ENCODE measurements at regions not wholly inside any gene's neighbourhood (a gene's known extent, or its start where the extent isn't known, plus 50 kb on each side); places are given as distances from the start of the nearest gene placed in this dataset.

DNA sequence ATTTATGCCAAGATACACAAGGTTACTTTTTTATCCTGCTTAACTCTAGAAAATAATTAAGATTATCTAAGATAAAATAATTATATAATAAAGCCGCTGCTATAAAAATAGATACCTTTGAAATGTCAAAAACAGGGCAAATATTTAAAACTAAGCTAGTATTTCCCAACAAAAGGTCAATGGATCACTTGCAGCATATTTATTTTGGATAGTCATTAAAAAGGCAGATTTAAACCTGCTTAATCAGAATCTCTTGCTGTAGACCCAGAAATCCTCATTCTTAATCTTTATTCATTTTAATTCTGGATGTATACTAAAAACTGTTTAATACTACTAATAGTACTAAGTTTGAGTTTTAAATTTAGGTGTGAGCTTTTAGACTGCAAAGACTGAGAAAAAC, 139.0 kb upstream of the CWC22 start:
- in situ Hi-C loops (cut with HindIII; ENCODE audit: low pct_unique_long_range_greater_than_20kb, low sequenced_read_pairs), result no loop called here
- no peaks in the 10 kb centered on the region for H3K4me1 ChIP-seq (ENCODE audit: control insufficient read depth, insufficient read depth, low read length)
- no TSS peak for BruUV-seq (replicated peaks)
- no peaks in the 10 kb centered on the region for H3K36me3 ChIP-seq (ENCODE audit: control insufficient read depth, insufficient read depth, low read length)
- no peak overlapping the region for H3K27ac ChIP-seq (ENCODE audit: low read length)
- DNase-seq (ENCODE audit: low read depth, low spot score) (no peak), ATAC-seq (no peak)
- intact Hi-C loops (cut with micrococcal nuclease; ENCODE audit: unreplicated experiment), result no loop called here
- H3K9me3 ChIP-seq (ENCODE audit: control insufficient read depth, insufficient read depth, low read depth, low read length), result no peaks in the 10 kb centered on the region
- no peak for TF ChIP-seq POLR2AphosphoS5 (IDR thresholded peaks at IDR 0.05; ENCODE audit: low read depth, low read length)
- TF ChIP-seq, protein P1, sequence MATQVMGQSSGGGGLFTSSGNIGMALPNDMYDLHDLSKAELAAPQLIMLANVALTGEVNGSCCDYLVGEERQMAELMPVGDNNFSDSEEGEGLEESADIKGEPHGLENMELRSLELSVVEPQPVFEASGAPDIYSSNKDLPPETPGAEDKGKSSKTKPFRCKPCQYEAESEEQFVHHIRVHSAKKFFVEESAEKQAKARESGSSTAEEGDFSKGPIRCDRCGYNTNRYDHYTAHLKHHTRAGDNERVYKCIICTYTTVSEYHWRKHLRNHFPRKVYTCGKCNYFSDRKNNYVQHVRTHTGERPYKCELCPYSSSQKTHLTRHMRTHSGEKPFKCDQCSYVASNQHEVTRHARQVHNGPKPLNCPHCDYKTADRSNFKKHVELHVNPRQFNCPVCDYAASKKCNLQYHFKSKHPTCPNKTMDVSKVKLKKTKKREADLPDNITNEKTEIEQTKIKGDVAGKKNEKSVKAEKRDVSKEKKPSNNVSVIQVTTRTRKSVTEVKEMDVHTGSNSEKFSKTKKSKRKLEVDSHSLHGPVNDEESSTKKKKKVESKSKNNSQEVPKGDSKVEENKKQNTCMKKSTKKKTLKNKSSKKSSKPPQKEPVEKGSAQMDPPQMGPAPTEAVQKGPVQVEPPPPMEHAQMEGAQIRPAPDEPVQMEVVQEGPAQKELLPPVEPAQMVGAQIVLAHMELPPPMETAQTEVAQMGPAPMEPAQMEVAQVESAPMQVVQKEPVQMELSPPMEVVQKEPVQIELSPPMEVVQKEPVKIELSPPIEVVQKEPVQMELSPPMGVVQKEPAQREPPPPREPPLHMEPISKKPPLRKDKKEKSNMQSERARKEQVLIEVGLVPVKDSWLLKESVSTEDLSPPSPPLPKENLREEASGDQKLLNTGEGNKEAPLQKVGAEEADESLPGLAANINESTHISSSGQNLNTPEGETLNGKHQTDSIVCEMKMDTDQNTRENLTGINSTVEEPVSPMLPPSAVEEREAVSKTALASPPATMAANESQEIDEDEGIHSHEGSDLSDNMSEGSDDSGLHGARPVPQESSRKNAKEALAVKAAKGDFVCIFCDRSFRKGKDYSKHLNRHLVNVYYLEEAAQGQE (IDR thresholded peaks at IDR 0.05; ENCODE audit: insufficient read depth in 1 of 2, low read depth in 2 of 2, low read length in 1 of 2), result no peak
- no peak for TF ChIP-seq SIN3A (IDR thresholded peaks at IDR 0.05; ENCODE audit: borderline replicate concordance, insufficient read depth, low read depth, low read length)
- no peak for TF ChIP-seq TCF7L2 (IDR thresholded peaks at IDR 0.05; ENCODE audit: low read depth, low read length)
- TF ChIP-seq, protein P2, sequence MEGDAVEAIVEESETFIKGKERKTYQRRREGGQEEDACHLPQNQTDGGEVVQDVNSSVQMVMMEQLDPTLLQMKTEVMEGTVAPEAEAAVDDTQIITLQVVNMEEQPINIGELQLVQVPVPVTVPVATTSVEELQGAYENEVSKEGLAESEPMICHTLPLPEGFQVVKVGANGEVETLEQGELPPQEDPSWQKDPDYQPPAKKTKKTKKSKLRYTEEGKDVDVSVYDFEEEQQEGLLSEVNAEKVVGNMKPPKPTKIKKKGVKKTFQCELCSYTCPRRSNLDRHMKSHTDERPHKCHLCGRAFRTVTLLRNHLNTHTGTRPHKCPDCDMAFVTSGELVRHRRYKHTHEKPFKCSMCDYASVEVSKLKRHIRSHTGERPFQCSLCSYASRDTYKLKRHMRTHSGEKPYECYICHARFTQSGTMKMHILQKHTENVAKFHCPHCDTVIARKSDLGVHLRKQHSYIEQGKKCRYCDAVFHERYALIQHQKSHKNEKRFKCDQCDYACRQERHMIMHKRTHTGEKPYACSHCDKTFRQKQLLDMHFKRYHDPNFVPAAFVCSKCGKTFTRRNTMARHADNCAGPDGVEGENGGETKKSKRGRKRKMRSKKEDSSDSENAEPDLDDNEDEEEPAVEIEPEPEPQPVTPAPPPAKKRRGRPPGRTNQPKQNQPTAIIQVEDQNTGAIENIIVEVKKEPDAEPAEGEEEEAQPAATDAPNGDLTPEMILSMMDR (IDR thresholded peaks at IDR 0.05), result no peak
- POLR2A ChIA-PET, result interaction anchor here (0.7 kb wide), 1 partner anchor 720 kb away, joined by 3 read pairs; no protein-coding TSS in a partner anchor
- CTCF ChIA-PET, result interaction anchor here (0.5 to 0.6 kb wide), 2 partner anchors 20 to 779 kb away, joined by 3 to 9 read pairs; no protein-coding TSS in a partner anchor
- H3K4me3 ChIP-seq (ENCODE audit: low read depth in 2 of 2, low read length in 2 of 2), result no peak overlapping the region
- no peaks in the 10 kb centered on the region for H3K27me3 ChIP-seq (ENCODE audit: control insufficient read depth, insufficient read depth, low read length)

DNA sequence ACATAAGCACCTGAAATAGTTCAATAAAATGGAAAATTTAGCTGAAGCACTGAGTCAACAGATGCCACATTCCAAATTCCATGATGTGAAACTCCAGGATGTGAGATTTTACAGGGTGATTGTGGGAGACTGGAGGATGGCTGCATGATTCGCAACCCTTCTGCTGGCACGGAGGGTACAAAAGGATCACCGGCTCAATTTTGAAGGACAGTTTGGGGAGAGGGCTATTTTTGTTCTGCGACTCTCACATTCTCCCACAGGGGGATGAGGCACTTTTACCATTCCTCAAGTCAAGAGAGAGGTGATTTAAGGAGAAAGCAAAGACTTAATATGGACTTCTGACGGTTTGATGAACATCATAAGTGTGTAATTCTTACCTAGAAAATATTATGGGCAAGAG, 138.1 kb upstream of the CWC22 start:
- Histone ChIP-seq H3K9me3 (ENCODE audit: control insufficient read depth, insufficient read depth, low read depth, low read length) (no peaks in the 10 kb centered on the region), H3K27me3 (ENCODE audit: control insufficient read depth, insufficient read depth, low read length) (no peaks in the 10 kb centered on the region), H3K4me1 (ENCODE audit: control insufficient read depth, insufficient read depth, low read length) (no peaks in the 10 kb centered on the region), H3K27ac (ENCODE audit: low read length) (no peak overlapping the region), H3K4me3 (ENCODE audit: low read depth in 2 of 2, low read length in 2 of 2) (no peak overlapping the region), H3K36me3 (ENCODE audit: control insufficient read depth, insufficient read depth, low read length) (no peaks in the 10 kb centered on the region)
- ChIA-PET POLR2A (no interaction called here), CTCF (no interaction called here)
- BruUV-seq (replicated peaks), result no TSS peak
- no peak for ATAC-seq
- in situ Hi-C loops (cut with HindIII; ENCODE audit: low pct_unique_long_range_greater_than_20kb, low sequenced_read_pairs) (no loop called here), intact Hi-C loops (cut with micrococcal nuclease; ENCODE audit: unreplicated experiment) (no loop called here)
- TF ChIP-seq SIN3A (IDR thresholded peaks at IDR 0.05; ENCODE audit: borderline replicate concordance, insufficient read depth, low read depth, low read length) (no peak), POLR2AphosphoS5 (IDR thresholded peaks at IDR 0.05; ENCODE audit: low read depth, low read length) (no peak), TCF7L2 (IDR thresholded peaks at IDR 0.05; ENCODE audit: low read depth, low read length) (no peak)
- TF ChIP-seq, protein P2 (IDR thresholded peaks at IDR 0.05), result no peak
- TF ChIP-seq, protein P1 (IDR thresholded peaks at IDR 0.05; ENCODE audit: insufficient read depth in 1 of 2, low read depth in 2 of 2, low read length in 1 of 2), result no peak
- no peak for DNase-seq (ENCODE audit: low read depth, low spot score)
